ENCODE measurements at regions not wholly inside any gene's neighbourhood (a gene's known extent, or its start where the extent isn't known, plus 50 kb on each side); places are given as distances from the start of the nearest gene placed in this dataset.

- ATAC-seq (no peak), FAIRE-seq (no peak), DNase-seq (ENCODE audit: low spot score) (no peak)
- WGBS (ENCODE audit: low lambda C conversion rate): under 1% methylated on average over 3 of the region's 3 CpGs
- TF ChIP-seq CREB1 (IDR thresholded peaks at IDR 0.05) (0 out of 2 replicates have a peak, but pooled peaks have one; percentile 11), CREB1 (CRISPR knock-in tag; IDR thresholded peaks at IDR 0.05) (no peak), SYNCRIP (IDR thresholded peaks at IDR 0.05; ENCODE audit: insufficient read depth, low read depth, low read length) (no peak)
- Histone ChIP-seq H3K4me3 (replicated peaks in 1 of 3; ENCODE audit: insufficient read depth in 1 of 3, low read depth in 2 of 3, low read length in 3 of 3) (no peak overlapping the region), H3K79me2 (ENCODE audit: insufficient read depth, low read length) (no peaks in the 10 kb centered on the region), H2AFZ (ENCODE audit: low read length) (no peak overlapping the region), H3K36me3 (replicated peaks in 1 of 2; ENCODE audit: control insufficient read depth in 1 of 2, insufficient read depth in 2 of 2, low read length in 2 of 2) (no peaks in the 10 kb centered on the region), H3K9me3 (ENCODE audit: low read length) (peaks cover 67% of the 10 kb centered on the region), H3K4me1 (ENCODE audit: insufficient read depth, low read length) (no peaks in the 10 kb centered on the region), H3K27ac (ENCODE audit: extremely low read length, insufficient read depth, low read length) (no peak overlapping the region), H4K20me1 (ENCODE audit: insufficient read depth, low read length) (no peaks in the 10 kb centered on the region), H3K9ac (ENCODE audit: insufficient read depth, low read depth, low read length) (no peak overlapping the region), H3K4me2 (ENCODE audit: low read depth, low read length) (no peak overlapping the region), H3K27me3 (ENCODE audit: control insufficient read depth in 1 of 2, insufficient read depth in 2 of 2, low read length in 2 of 2) (no peaks in the 10 kb centered on the region)
- ChIA-PET POLR2A (no interaction called here), CTCF (ENCODE audit: low intra/inter-chr PET ratio, low total read pairs) (no interaction called here)
- in situ Hi-C loops (cut with HindIII; ENCODE audit: extremely low pct_ligation_motif_present, low pct_unique_long_range_greater_than_20kb): no loop called here
- intact Hi-C loops (cut with micrococcal nuclease; ENCODE audit: unreplicated experiment): no loop called here
- no TSS peak for BruUV-seq (replicated peaks)
Measured at GRCh38 chr17:53127331-53127730, 695.4 kb upstream of the KIF2B start.

GRCh38 chr17:53122966-53123365 is 699.8 kb upstream of the KIF2B start:
- Histone ChIP-seq H3K4me1 (ENCODE audit: insufficient read depth, low read length) (no peaks in the 10 kb centered on the region), H3K27ac (ENCODE audit: extremely low read length, insufficient read depth, low read length) (no peak overlapping the region), H2AFZ (ENCODE audit: low read length) (no peak overlapping the region), H3K36me3 (replicated peaks in 1 of 2; ENCODE audit: control insufficient read depth in 1 of 2, insufficient read depth in 2 of 2, low read length in 2 of 2) (no peaks in the 10 kb centered on the region), H3K27me3 (ENCODE audit: control insufficient read depth in 1 of 2, insufficient read depth in 2 of 2, low read length in 2 of 2) (no peaks in the 10 kb centered on the region), H3K4me3 (replicated peaks in 1 of 3; ENCODE audit: insufficient read depth in 1 of 3, low read depth in 2 of 3, low read length in 3 of 3) (no peak overlapping the region), H3K79me2 (ENCODE audit: insufficient read depth, low read length) (no peaks in the 10 kb centered on the region), H4K20me1 (ENCODE audit: insufficient read depth, low read length) (no peaks in the 10 kb centered on the region), H3K9ac (ENCODE audit: insufficient read depth, low read depth, low read length) (no peak overlapping the region), H3K4me2 (ENCODE audit: low read depth, low read length) (no peak overlapping the region), H3K9me3 (ENCODE audit: low read length) (peaks cover 65% of the 10 kb centered on the region)
- POLR2A ChIA-PET: no interaction called here
- in situ Hi-C loops (cut with HindIII; ENCODE audit: extremely low pct_ligation_motif_present, low pct_unique_long_range_greater_than_20kb) (no loop called here), intact Hi-C loops (cut with micrococcal nuclease; ENCODE audit: unreplicated experiment) (no loop called here)
- no peak for ATAC-seq
- no peak for FAIRE-seq
- BruUV-seq (replicated peaks): no TSS peak
- DNase-seq (ENCODE audit: low spot score): no peak
- CTCF ChIA-PET (ENCODE audit: low intra/inter-chr PET ratio, low total read pairs): no interaction called here
- TF ChIP-seq ZBTB44 (CRISPR knock-in tag; IDR thresholded peaks at IDR 0.05): no peak
- TF ChIP-seq ZNF382 (CRISPR knock-in tag; IDR thresholded peaks at IDR 0.05; ENCODE audit: borderline replicate concordance): no peak
- TF ChIP-seq ATF2 (CRISPR knock-in tag; IDR thresholded peaks at IDR 0.05): no peak
- no peak for TF ChIP-seq RCOR2 (CRISPR knock-in tag; IDR thresholded peaks at IDR 0.05)
- TF ChIP-seq ZFP36 (IDR thresholded peaks at IDR 0.05; ENCODE audit: borderline replicate concordance, low read depth, low read length, partially characterized antibody): no peak
- TF ChIP-seq SIX1 (CRISPR knock-in tag; IDR thresholded peaks at IDR 0.05; ENCODE audit: borderline replicate concordance): no peak
- peak; percentile 52; the same call in 1 of the 2 replicates for TF ChIP-seq MAFF (IDR thresholded peaks at IDR 0.05; ENCODE audit: low read depth, low read length)
- no peak for TF ChIP-seq NFYB (CRISPR knock-in tag; IDR thresholded peaks at IDR 0.05)
- TF ChIP-seq KAT2B (IDR thresholded peaks at IDR 0.05; ENCODE audit: borderline replicate concordance, low read depth, low read length): no peak
- TF ChIP-seq CREB1 (IDR thresholded peaks at IDR 0.05): no peak
- TF ChIP-seq CREB1 (CRISPR knock-in tag; IDR thresholded peaks at IDR 0.05): no peak
- no peak for TF ChIP-seq PREB (CRISPR knock-in tag; IDR thresholded peaks at IDR 0.05)
- peak; percentile 57 to 66; a peak in 3 of 4 replicates for TF ChIP-seq MAFK (conservative IDR thresholded peaks at IDR 0.05 in 1 of 2, IDR thresholded peaks at IDR 0.05 in 1 of 2; ENCODE audit: low read length in 2 of 2)

Data from HepG2 (cell line).